ENCODE measurements at regions not wholly inside any gene's neighbourhood (a gene's known extent, or its start where the extent isn't known, plus 50 kb on each side); places are given as distances from the start of the nearest gene placed in this dataset.

- TF ChIP-seq TEAD4 (IDR thresholded peaks at IDR 0.05), result no peak
- TF ChIP-seq TAF1 (IDR thresholded peaks at IDR 0.05; ENCODE audit: low read depth), result no peak
- no peak for TF ChIP-seq TCF12 (IDR thresholded peaks at IDR 0.05; ENCODE audit: low read depth)
- TF ChIP-seq USF1 (IDR thresholded peaks at IDR 0.05), result no peak
These were observed 313.3 kb downstream of the SATB1 start for GRCh38 chr3:18111796-18112232.

- TF ChIP-seq NFIC (IDR thresholded peaks at IDR 0.05) (no peak), REST (IDR thresholded peaks at IDR 0.05; ENCODE audit: low read depth) (no peak)
These were observed 321.5 kb downstream of the SATB1 start for GRCh38 chr3:18103591-18103990.

- TF ChIP-seq FOXM1 (IDR thresholded peaks at IDR 0.05; ENCODE audit: borderline replicate concordance, low read depth) (no peak), CREB1 (IDR thresholded peaks at IDR 0.05; ENCODE audit: low read depth) (no peak), RAD21 (IDR thresholded peaks at IDR 0.05; ENCODE audit: low read depth) (no peak), ZBTB7A (IDR thresholded peaks at IDR 0.05; ENCODE audit: low read depth) (no peak), MAX (IDR thresholded peaks at IDR 0.05) (no peak), CEBPB (IDR thresholded peaks at IDR 0.05) (no peak), TEAD4 (IDR thresholded peaks at IDR 0.05) (no peak), REST (IDR thresholded peaks at IDR 0.05; ENCODE audit: low read depth) (no peak), EP300 (IDR thresholded peaks at IDR 0.05; ENCODE audit: borderline replicate concordance) (no peak), EGR1 (IDR thresholded peaks at IDR 0.05) (no peak), USF1 (IDR thresholded peaks at IDR 0.05) (no peak), TCF12 (IDR thresholded peaks at IDR 0.05; ENCODE audit: low read depth) (no peak), YY1 (IDR thresholded peaks at IDR 0.05; ENCODE audit: low read depth) (no peak), NFIC (IDR thresholded peaks at IDR 0.05) (no peak), TAF1 (IDR thresholded peaks at IDR 0.05; ENCODE audit: low read depth) (no peak)
These were observed 325.0 kb downstream of the SATB1 start for GRCh38 chr3:18100121-18100520.

- TF ChIP-seq TCF12 (IDR thresholded peaks at IDR 0.05; ENCODE audit: low read depth) (no peak), MAX (IDR thresholded peaks at IDR 0.05) (no peak), TEAD4 (IDR thresholded peaks at IDR 0.05) (no peak), REST (IDR thresholded peaks at IDR 0.05; ENCODE audit: low read depth) (no peak), TAF1 (IDR thresholded peaks at IDR 0.05; ENCODE audit: low read depth) (no peak), EP300 (IDR thresholded peaks at IDR 0.05; ENCODE audit: borderline replicate concordance) (no peak)
These were observed 325.5 kb downstream of the SATB1 start for GRCh38 chr3:18099611-18100010.

GRCh38 chr3:18098960-18099587 is 326.1 kb downstream of the SATB1 start:
- no peak for TF ChIP-seq TAF1 (IDR thresholded peaks at IDR 0.05; ENCODE audit: low read depth)
- no peak for TF ChIP-seq RAD21 (IDR thresholded peaks at IDR 0.05; ENCODE audit: low read depth)
- peak; percentile 40; the same call in 1 of the 2 replicates for TF ChIP-seq MAX (IDR thresholded peaks at IDR 0.05)
- TF ChIP-seq NFIC (IDR thresholded peaks at IDR 0.05), result peak; percentile 80
- peak; percentile 72 for TF ChIP-seq EP300 (IDR thresholded peaks at IDR 0.05; ENCODE audit: borderline replicate concordance)
- TF ChIP-seq CREB1 (IDR thresholded peaks at IDR 0.05; ENCODE audit: low read depth), result no peak
- peak; percentile 37; the same call in 1 of the 2 replicates for TF ChIP-seq TEAD4 (IDR thresholded peaks at IDR 0.05)
- no peak for TF ChIP-seq CEBPB (IDR thresholded peaks at IDR 0.05)
- peak; percentile 61; the same call in 1 of the 2 replicates for TF ChIP-seq TCF12 (IDR thresholded peaks at IDR 0.05; ENCODE audit: low read depth)
- no peak for TF ChIP-seq ZBTB7A (IDR thresholded peaks at IDR 0.05; ENCODE audit: low read depth)
- no peak for TF ChIP-seq FOXM1 (IDR thresholded peaks at IDR 0.05; ENCODE audit: borderline replicate concordance, low read depth)
- no peak for TF ChIP-seq YY1 (IDR thresholded peaks at IDR 0.05; ENCODE audit: low read depth)
- no peak for TF ChIP-seq EGR1 (IDR thresholded peaks at IDR 0.05)
- no peak for TF ChIP-seq REST (IDR thresholded peaks at IDR 0.05; ENCODE audit: low read depth)
- TF ChIP-seq USF1 (IDR thresholded peaks at IDR 0.05), result peak; percentile 63; the same call in 1 of the 2 replicates

Data from Ishikawa (cell line).